DMS53 treated with DMSO at 0.1 percent for 48 hours (cell line): ENCODE measurements at regions not wholly inside any gene's neighbourhood (a gene's known extent, or its start where the extent isn't known, plus 50 kb on each side); places are given as distances from the start of the nearest gene placed in this dataset.
"Not testable (repeated sequence)": the region's sequence is repeated elsewhere in the genome, so short reads cannot be mapped to it uniquely, and the experiment has no call there.

Source experiments
- DNase-seq: peaks from one replicate; lab custom pipeline; 2025; ENCODE audit not compliant: unreplicated experiment; lab: John Stamatoyannopoulos, UW

DNA sequence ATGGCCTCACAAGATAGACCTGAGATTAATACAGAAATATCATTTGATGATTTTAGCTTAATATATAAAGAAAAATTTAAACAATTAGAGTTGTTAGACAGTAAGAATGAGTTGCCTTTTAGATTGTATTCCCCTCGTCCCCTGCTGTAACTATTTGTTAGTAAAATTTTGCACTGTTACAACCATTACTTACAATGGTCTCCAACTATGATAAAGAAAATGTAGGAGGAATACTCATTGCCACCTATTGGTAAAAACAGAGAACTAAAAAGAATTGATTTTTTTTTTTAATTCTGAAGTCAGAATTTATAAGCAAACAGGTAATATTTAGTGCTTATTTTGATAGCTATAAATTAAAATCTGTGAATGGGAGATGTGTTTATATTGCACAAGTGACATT lies 937.6 kb downstream of the TLE4 start:
- no peak for DNase-seq

DNA sequence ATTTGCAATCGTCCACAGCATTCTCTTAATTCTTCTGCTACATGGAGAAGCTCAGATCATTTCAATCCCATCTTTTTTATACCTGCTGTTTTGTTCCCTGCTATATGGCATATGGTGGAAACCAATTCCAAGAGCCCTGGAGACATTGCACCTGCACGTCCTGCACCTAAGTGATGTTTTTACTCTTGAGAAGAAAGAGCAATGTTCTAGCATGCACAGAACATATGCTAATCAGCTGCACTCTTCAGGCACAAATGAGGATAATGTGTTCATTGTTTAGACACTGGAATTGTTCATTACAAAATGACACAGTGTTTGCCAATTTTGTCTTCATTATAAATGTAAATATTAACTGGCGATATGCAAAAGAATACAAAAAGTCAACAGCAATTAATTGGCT lies 935.8 kb downstream of the TLE4 start:
- DNase-seq: no peak

DNA sequence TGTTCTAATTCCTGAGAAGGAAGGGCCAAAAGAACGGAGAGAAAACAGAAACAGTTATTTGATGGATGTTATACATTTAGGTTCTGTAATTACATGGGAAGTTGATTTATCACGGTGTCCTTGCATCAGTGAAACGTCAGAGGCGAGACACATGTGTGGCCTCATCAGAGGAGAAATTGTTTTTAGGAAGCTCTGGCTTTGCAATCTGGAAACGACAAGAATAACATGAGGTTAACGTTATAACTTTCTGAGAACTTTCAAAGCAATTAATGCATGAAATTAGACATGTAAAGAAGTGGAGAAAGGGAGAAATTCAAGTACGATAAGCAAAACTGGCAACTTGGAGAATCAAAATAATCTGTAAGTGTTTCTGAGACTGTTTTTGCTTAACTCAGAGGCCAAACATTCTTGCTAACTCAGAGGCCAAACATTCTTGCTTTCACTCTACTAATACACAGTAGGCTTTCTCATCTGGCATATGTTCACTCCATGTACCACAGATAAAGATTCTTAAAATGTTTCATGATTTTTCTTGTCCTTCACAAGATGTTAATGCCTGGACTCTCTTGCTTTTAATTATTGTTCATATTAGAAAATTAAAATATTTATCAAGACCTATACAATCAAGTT lies 933.0 kb downstream of the TLE4 start:
- no peak for DNase-seq

DNA sequence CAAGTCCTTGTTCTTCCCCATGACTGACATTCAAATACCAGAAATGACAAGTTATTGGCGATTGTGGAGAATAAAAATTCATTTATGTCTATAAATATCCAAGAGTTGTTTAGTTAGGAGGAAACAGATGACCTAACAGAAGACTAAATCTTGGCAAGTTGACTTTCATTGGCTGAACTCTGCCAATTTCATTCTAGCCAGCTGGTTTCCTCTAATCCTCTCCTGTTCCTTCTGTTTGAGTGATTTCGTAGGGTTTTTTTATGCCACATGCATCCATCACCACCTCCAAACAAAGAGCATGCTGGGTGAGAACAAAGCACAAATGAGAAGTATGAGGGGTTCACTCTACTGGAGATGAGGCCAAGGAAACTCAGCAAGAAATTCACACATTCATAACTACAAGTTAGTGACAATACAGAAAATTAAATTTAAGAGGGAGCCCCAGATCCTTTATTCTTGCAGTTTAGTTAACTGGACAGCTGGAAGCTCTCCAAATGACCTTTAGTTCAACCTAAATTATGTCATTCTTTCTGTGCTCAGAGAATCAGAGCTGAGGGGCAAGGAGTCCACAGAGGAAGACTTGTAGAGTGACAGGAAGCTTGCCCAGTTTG lies 932.0 kb downstream of the TLE4 start:
- no peak for DNase-seq

- no peak for DNase-seq
Measured at GRCh38 chr9:80502306-80502705, 930.5 kb downstream of the TLE4 start.

GRCh38 chr9:80501635-80502034 lies 929.9 kb downstream of the TLE4 start:
- no peak for DNase-seq

GRCh38 chr9:80500300-80500699 lies 928.5 kb downstream of the TLE4 start:
- DNase-seq: no peak

- no peak for DNase-seq
Measured at GRCh38 chr9:80498001-80498555, 926.3 kb downstream of the TLE4 start.

GRCh38 chr9:80496901-80497556 lies 925.3 kb downstream of the TLE4 start:
- no peak for DNase-seq

DNA sequence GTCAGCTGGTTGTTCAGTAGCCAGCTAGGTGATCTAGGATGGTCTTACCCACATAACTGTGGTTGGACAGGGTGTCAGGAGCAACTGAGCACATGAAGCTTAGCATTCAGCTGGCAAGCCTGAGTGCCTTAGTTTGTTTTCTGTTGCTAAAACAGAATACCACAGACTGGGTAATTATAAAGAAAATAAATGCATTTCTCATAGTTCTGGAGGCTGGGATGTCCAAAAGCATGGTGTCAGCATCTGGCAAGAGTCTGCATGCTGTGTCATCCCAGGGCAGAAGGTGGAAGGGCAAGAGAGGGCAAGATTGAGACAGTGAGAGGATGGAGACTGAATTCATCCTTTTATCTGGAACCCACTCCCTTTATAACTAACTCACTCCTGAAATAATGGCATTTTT lies 921.5 kb downstream of the TLE4 start:
- no peak for DNase-seq

GRCh38 chr9:80492221-80492620 lies 920.5 kb downstream of the TLE4 start:
- DNase-seq: no peak

DNA sequence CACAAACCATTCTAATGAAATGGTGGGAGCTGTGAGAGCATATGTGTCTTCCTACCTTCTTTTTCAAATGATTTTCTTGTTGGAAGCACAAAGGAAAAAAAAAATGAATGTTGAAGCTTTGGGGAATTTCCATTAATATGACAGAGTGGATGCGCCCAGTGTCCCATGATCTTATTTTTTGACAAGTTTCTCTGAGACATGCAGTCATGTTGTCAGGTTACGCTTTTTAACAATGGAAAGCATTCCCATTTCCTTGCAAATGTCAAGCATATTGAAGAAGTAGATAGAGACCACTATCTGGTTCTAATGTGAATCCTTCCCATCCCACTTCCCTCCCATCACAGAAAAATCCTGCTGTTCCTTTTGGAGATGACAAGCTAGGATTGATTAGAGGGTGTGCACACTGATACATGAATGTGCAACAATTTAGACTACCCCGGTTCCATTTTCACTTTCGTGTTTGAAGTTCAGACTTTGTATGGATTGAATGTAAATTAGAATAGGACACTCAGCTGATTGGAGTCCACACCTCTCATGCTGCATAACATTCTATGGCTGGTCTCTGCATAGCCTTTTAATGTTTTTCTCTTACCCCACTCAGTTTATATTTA lies 919.4 kb downstream of the TLE4 start:
- no peak for DNase-seq

GRCh38 chr9:80489329-80489728 lies 917.6 kb downstream of the TLE4 start:
- DNase-seq: no peak

DNA sequence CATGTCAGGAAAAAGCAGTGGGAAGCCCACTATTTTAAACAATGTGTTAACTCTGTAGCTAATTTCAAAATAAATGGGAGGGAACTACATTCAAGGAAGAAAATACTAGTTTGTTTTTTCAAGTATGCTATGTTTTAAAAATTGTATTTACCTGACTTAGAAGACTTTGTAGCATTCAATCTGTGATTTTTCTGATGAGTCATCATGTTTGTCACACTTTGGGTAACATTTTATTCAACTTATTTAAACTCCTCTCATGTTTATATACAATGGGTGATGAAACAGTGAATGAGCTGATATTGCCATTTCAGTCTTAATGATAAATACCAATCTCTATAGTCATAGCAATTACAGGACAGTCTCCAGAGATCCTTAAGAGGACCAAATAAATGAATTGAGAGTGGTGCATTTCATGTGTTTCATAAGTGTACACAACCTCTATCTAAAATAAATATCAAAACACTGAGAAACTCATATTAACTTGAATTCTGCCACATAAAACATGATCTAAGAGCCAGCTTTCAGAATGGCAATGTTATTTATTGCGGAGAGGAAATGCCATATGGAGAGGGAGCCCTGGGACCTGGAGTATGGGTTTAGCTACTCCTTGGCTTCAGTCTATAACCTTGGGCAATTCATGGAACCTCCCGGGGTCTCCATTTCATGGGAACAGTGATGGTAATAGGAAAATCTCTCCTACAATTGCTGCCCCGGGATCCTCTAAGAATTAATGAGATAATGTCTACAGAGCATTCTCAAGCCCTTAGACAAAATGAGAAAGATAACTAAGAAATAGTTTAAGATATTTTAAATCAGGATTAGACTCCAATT lies 913.9 kb downstream of the TLE4 start:
- DNase-seq: no peak

DNA sequence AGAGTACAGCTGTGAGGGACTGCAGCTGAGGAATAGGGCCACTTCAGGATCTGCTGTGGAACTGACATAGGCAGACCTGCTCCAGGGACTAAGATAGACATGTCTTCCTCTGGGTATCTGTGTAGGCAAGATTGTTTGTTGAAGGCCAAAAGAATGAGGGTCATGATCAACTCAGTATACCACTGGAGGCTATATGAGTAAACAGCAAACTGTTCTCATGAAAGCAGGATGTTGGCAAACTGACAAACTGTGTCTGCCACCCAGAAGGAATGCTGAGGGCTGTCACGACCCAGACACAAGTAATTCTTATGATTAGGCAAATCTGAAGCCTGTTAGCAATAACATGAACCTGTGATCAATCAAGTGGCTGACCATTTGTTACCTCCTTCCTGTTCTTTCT lies 910.5 kb downstream of the TLE4 start:
- not testable (repeated sequence) for DNase-seq

- no peak for DNase-seq
Measured at GRCh38 chr9:80467632-80468031, 895.9 kb downstream of the TLE4 start.

- no peak for DNase-seq
Measured at GRCh38 chr9:80465556-80465955, 893.8 kb downstream of the TLE4 start.

DNA sequence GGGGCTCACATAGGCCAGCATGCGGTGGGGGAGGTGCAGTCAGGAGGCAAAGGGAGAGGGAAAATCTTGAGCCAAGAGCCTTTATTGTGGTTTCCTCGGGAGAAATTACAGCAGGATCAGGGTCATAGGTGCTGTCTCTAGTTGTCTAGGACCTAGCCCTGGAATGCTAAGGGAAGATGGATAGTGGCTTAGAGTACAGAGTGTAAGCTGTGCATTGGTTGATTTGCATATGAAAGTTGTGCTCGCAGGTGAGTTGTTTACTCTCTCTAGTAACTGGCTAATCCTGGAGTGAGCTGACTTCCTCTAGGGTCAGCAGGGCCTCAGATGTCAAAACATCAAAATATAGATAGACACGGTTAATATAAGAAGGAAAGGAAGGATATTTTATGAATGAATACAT lies 877.7 kb downstream of the TLE4 start:
- DNase-seq: no peak

DNA sequence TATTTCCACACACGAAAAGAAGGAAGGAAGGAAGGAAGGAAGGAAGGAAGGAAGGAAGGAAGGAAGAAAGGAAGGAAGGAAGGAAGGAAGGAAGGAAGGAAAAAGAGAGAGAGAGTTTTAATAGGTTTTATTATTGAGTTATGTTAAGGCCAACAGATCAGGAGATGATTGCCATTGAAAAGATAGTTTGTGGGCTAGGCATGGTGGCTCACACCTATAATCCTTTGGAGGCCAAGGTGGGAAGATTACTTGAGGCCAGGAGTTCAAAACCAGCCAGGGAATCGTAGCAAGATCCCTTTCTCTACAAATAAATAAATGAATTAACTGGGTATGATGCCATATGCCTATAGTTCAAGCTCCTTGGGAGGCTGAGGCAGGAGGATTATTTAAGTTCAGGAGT lies 877.2 kb downstream of the TLE4 start:
- no peak for DNase-seq

DNA sequence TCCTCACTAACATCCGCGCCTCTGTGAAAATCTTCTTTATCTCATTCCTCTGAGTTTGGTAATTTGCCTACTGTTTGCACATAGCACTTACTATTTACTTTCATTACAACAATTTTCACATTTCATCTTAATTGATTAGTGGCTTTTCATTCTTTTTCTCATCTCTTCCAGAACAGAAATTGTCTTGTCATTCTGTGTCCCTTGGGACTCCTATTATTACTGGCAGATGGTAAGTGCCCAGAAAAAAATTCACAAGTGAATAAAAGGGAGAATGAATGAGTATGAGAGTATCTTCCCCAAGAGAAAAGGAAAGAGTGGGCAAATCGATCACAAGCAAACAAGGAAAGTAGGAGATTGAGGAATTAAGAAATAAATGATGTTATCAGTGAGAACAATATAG lies 876.1 kb downstream of the TLE4 start:
- no peak for DNase-seq

DNA sequence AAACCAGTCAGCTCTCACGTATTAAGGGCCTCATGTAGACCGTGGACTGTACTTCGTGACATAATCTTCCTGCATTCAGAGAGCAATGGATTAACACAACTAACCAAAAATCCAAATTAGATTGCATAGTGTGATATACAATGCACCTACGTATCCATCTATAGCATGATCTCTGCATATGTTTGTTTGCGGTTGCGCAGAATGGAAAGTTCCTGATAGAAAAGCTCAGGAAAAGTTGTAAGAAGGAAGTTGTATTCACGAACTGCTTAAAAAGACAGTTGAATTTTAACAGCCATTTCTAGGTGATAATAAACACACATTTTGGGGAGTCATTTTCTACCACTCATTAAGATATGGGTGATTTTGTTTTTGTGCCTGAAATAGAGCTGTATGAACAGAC lies 869.0 kb downstream of the TLE4 start:
- no peak for DNase-seq
